Activated naive CD8-positive, alpha-beta T cell (primary cell): ENCODE measurements at regions not wholly inside any gene's neighbourhood (a gene's known extent, or its start where the extent isn't known, plus 50 kb on each side); places are given as distances from the start of the nearest gene placed in this dataset.

Experiments
- H3K27ac Mint-ChIP-seq: one replicate; pipeline ENCODE4 v1.8.0; 2021; ENCODE audit warnings: mixed read lengths
- H3K27me3 Mint-ChIP-seq: one replicate; pipeline ENCODE4 v1.8.0; 2021; ENCODE audit warnings: mixed read lengths
- H3K36me3 Mint-ChIP-seq: one replicate; pipeline ENCODE4 v1.8.0; 2021; ENCODE audit warnings: mixed read lengths
- H3K4me1 Mint-ChIP-seq: one replicate; pipeline ENCODE4 v1.8.0; 2021; ENCODE audit warnings: low read depth, mixed read lengths
- H3K4me3 Mint-ChIP-seq: one replicate; pipeline ENCODE4 v1.8.0; 2021; ENCODE audit warnings: mild to moderate bottlenecking, mixed read lengths
- H3K9me3 Mint-ChIP-seq: one replicate; pipeline ENCODE4 v1.8.0; 2021; ENCODE audit warnings: low read depth, mixed read lengths

DNA sequence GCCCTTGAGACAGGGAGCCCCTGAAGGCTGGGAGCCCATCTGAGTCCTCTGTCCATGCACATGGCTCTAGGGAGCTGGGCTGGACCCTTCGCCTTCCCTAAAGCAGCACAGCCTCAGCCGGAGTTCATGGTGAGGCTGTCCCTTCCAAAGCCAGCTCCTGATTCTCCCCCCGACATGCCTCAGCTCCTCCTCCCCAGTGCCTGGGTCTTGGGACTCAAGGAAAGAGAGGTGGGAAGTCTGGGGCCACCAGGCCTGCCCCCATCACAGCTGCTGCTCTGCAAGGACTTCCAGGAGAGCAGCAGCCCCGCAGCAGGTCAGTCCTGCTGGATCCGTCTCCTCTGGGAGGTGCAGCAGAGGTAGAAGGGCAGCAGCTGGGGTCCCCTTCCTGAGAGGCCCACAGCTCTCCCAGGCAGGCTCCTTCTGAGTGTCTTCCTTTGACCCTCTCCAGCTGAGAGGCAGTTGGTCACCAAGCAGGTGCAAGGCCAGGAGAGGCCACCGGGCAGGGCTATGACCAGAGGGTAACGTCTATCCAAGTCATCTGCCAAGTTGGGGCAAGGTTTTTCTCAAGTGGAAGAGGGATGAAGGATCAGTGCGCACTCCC is 90.5 kb downstream of the ADRA2C start:
- Mint-ChIP-seq H3K27ac (no peak overlapping the region), H3K4me1 (no peaks in the 10 kb centered on the region), H3K36me3 (no peaks in the 10 kb centered on the region), H3K27me3 (peaks cover 10% of the 10 kb centered on the region), H3K9me3 (no peaks in the 10 kb centered on the region), H3K4me3 (no peak overlapping the region)

- Mint-ChIP-seq H3K9me3 (no peaks in the 10 kb centered on the region), H3K27me3 (peaks cover 10% of the 10 kb centered on the region), H3K36me3 (no peaks in the 10 kb centered on the region), H3K27ac (no peak overlapping the region), H3K4me1 (no peaks in the 10 kb centered on the region), H3K4me3 (no peak overlapping the region)
These were observed 91.2 kb downstream of the ADRA2C start for GRCh38 chr4:3857269-3857926.

GRCh38 chr4:3858046-3858730 is 92.0 kb downstream of the ADRA2C start:
- Mint-ChIP-seq H3K27me3 (peaks cover 7% of the 10 kb centered on the region), H3K4me1 (no peaks in the 10 kb centered on the region), H3K27ac (no peak overlapping the region), H3K4me3 (no peak overlapping the region), H3K9me3 (no peaks in the 10 kb centered on the region), H3K36me3 (no peaks in the 10 kb centered on the region)

GRCh38 chr4:3858765-3859388 is 92.7 kb downstream of the ADRA2C start:
- Mint-ChIP-seq H3K36me3 (no peaks in the 10 kb centered on the region), H3K9me3 (no peaks in the 10 kb centered on the region), H3K4me1 (no peaks in the 10 kb centered on the region), H3K4me3 (no peak overlapping the region), H3K27me3 (peaks cover 10% of the 10 kb centered on the region), H3K27ac (no peak overlapping the region)

- no peaks in the 10 kb centered on the region for H3K36me3 Mint-ChIP-seq
- no peak overlapping the region for H3K4me3 Mint-ChIP-seq
- H3K27me3 Mint-ChIP-seq, result peaks cover 10% of the 10 kb centered on the region
- no peaks in the 10 kb centered on the region for H3K4me1 Mint-ChIP-seq
- H3K27ac Mint-ChIP-seq, result no peak overlapping the region
- no peaks in the 10 kb centered on the region for H3K9me3 Mint-ChIP-seq
These were observed 93.4 kb downstream of the ADRA2C start for GRCh38 chr4:3859571-3859970.

DNA sequence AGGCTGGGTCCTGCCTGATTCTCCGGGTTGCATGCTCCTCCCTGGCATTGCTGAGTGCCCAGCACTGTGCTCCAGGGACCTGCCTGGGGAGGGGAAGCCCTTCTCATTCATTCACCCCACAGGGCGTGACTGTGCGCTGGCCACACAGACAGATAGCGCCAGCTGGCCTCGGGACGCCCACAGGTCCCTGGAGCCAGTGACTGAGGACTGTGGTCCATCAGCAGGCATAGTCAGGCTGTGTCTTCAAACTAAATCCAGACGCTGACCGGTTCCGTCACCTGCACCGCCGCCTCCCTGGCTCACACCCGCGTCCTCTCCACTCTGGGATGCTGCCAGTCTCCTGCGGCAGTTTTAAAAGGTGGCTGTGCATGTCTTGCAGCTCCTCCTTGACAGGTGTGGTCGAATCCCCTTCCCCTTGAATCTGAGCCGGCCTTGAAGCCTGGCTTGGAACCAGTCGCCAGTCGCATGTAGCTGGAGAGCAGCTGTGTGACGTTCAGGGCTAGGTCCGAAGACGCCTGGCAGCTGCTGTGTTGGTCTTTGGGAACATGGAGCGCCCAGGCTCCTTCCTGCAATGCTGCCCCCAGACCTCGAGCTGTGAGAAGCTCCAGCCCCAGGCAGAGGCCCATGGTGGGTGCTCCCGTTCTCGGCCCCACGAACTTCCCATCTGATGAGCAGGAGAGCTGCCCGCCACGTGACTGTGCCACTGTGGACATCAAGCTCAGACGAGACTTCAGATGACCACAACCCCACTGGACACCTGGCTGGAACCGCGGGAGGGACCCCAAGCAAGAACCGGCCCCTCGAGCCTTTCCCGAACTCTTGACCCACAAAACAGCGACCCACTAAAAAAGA is 94.1 kb downstream of the ADRA2C start:
- Mint-ChIP-seq H3K36me3 (no peaks in the 10 kb centered on the region), H3K27me3 (peaks cover 8% of the 10 kb centered on the region), H3K4me1 (no peaks in the 10 kb centered on the region), H3K4me3 (no peak overlapping the region), H3K9me3 (no peaks in the 10 kb centered on the region), H3K27ac (no peak overlapping the region)

DNA sequence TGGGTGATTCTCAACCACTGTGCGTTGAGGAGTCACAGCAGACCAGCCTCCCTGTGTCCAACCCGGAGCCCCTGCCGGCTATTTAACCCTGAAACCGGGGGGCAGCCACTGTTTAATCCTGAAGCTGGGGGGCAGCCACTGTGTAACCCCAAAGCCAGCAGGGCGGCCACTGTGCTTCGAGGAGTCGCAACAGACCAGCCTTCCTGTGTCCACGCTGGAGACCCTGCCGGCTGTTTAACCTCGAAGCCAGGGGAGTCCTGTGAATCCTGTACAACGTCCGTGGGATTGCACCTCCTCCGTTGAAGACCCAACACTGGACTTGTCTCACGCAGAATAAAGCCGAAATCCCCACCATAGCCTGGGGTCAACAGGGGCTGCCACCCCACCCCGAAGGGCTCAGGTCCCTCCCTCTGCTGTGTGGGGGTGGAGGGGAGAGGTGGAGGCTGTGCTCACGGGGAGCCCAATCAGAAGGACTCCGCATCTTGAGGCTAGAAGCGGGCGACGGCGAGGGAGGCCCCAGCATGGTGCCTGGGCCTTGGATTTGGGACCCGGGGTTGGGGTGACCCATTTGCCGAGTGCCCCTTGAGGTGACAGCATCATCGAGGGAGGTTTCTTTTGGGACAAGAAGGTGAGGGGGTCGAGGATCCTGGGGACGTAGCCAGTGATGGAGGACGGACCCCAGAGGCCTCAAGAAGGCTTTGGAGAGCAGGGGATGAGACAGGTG is 94.9 kb downstream of the ADRA2C start:
- Mint-ChIP-seq H3K27ac (no peak overlapping the region), H3K4me1 (no peaks in the 10 kb centered on the region), H3K9me3 (no peaks in the 10 kb centered on the region), H3K27me3 (peaks cover 4% of the 10 kb centered on the region), H3K36me3 (no peaks in the 10 kb centered on the region), H3K4me3 (no peak overlapping the region)

DNA sequence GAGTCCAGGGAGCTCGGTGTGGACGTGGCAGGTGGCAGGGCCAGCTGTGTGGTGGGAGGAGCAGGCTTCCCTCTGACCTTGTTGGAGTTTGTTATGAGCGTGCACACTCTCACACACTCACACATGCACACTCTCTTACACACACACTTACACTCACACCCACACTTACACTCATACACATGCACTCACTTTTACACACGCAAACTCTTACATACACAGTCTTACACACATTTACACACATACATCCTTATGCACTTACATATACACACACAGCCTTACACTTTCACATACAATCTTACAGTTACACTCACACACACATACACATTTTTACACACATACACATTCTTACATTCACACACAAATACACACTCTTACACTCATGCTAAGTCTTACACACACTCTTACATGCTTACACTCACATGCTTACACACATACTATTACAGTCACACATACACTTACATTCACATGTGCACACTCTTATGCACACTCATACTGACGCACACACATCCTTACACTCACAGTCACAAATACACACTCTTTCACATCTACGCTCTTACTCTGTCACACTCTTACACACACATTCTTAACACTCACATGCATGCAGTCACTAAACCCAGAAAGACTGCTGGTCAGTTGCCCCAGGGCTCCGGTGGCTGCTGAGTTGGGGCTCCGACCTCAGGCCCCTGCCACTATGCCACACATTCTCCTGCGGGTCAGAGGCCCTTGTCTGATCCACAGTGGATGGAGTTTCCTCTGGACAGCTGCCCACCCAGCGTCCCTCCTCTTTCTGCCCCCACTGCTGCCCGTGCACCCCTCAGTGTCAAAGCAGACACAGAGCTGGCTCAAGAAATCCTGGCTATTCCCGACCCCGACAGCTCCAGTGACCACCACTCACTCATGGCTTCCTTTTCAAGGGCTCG is 95.8 kb downstream of the ADRA2C start:
- Mint-ChIP-seq H3K36me3 (no peaks in the 10 kb centered on the region), H3K4me1 (no peaks in the 10 kb centered on the region), H3K27me3 (peaks cover 3% of the 10 kb centered on the region), H3K9me3 (no peaks in the 10 kb centered on the region), H3K27ac (no peak overlapping the region), H3K4me3 (no peak overlapping the region)

DNA sequence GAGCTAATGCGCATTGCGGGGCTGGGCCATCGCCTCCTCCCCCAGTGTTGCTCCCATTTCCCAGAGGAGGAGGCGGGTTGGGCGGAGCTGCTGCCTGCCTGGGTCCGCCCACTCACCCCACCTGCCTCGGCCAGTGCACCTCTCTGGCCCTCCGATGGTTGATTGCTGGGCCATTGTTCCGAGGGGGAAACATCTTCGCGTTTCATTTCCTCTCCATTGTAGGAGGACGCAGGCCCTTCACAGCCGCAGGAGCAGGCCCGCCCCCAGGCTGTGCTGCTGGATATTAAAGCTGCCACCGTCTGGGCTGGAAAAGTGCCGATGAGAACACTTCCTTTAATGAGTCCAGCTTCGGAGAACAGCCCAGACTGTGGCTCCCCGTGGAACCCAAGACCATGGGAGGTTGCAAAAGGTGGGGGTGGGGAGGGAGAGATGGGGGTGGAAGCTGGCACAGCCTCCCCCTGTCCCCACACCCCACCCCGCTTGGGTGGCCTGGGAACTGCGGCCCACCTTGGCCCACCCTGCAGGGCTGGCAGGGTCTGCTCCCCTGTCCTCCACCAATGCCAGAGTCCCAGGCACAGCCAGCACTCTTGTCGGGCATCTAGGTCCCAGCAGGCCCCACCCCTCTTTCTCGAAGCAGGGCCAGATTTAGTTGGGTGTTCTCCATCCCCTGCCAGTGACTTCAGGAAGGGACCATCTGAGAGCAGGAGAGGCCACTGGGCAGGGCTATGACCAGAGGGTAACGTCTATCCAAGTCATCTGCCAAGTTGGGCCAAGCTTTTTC is 96.6 kb downstream of the ADRA2C start:
- H3K9me3 Mint-ChIP-seq, result no peaks in the 10 kb centered on the region
- no peak overlapping the region for H3K4me3 Mint-ChIP-seq
- H3K27me3 Mint-ChIP-seq, result peaks cover 3% of the 10 kb centered on the region
- H3K27ac Mint-ChIP-seq, result no peak overlapping the region
- no peaks in the 10 kb centered on the region for H3K4me1 Mint-ChIP-seq
- no peaks in the 10 kb centered on the region for H3K36me3 Mint-ChIP-seq

DNA sequence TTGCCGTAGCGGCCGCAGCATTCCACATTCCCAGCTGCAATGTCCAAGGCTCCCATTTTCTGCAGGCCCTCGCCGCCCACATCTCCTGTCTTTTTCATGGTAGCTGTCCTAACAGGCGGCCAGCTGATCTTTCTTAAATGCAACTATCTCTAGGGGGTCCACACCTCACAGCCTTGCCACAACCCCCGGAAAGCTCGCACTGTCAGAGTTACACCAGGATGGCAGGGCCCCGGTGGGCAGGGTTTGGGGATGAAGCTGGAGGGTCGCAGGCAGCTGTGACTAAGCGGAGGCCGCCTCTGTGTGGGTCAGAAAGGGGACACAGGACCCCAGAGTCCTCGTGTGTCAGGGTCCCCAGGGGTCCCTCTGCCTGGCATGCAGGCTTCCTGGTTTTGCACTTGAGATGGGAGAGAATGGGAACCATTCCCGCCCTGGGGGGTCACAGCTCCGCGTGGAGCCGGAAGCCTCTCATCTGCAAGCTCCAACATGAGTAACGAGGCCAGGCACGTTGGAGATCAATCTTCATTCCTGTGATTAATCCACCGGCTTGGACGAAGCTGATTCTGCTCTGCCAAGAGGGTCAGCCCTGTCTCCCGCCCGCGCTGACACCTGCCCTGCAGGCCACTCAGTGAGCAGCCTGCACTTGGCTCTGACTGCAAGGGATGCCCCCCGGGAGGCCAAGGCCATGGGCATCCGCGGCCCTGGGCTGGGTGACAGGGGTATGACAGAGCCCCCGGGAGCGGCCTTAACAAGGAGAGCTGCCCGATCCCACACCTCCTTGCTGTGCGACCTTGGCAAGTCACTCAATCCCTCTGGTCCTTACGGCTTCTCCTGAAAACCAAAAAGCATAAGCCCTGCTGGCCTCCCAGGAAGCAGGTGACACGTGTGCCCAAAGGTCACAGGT is 97.9 kb downstream of the ADRA2C start:
- no peaks in the 10 kb centered on the region for H3K9me3 Mint-ChIP-seq
- peaks cover 3% of the 10 kb centered on the region for H3K27me3 Mint-ChIP-seq
- H3K4me1 Mint-ChIP-seq, result no peaks in the 10 kb centered on the region
- no peak overlapping the region for H3K27ac Mint-ChIP-seq
- no peaks in the 10 kb centered on the region for H3K36me3 Mint-ChIP-seq
- no peak overlapping the region for H3K4me3 Mint-ChIP-seq

DNA sequence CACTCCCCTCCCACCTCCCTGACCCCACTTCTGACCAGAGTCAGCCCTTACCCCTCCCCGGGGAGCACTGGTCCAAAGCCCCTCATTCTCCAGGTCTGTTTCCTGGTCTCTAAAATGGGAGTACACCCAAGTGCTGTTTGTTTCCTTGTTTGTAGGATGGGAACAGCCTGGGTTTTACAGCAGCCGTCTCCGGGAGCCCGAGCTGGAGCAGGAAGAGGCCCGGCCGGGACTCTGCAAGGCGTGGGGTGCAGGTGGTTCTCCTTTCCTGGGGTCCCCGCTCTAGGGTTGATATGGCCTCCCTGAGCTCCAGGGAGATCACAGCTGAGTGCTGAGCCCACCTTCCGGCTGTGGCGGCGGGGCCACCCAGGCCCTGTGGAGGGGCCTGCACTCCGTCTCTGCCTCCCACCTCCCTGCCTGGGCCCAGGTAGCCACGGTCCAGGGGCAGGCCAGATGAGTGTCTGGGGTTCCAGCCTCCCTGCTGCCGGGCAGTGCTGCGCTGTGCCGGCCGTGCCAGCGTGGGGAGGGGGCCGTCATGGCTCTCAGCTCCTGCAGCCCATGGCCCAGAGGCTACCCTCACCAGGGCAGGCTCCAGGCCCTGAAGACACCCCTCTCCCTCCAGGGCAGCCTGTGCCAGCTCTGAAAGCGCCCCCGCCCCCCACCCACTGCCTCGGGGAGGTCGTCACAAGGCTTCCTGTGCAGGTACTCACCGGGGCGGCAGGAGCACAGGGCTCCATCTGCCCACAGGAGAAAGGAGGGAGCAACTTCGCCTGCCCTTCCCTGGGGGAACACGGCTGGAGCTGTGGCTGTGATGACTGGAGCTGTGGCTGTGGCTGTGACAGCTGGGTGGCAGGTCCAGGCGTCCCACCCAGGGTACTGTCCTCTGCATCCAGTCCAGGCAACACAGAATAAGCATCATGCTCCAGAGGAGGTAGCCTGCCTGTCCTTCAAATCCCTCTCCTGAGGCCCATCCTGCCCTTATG is 98.8 kb downstream of the ADRA2C start:
- H3K27ac Mint-ChIP-seq, result no peak overlapping the region
- peaks cover 5% of the 10 kb centered on the region for H3K27me3 Mint-ChIP-seq

More for the DNA sequence above, 98.8 kb downstream of the ADRA2C start:
- no peaks in the 10 kb centered on the region for H3K9me3 Mint-ChIP-seq
- H3K4me3 Mint-ChIP-seq, result no peak overlapping the region
- H3K36me3 Mint-ChIP-seq, result no peaks in the 10 kb centered on the region
- no peaks in the 10 kb centered on the region for H3K4me1 Mint-ChIP-seq
